Astrocyte (in vitro differentiated cells and primary cell): ENCODE measurements at regions not wholly inside any gene's neighbourhood (a gene's known extent, or its start where the extent isn't known, plus 50 kb on each side); places are given as distances from the start of the nearest gene placed in this dataset.

ENCODE experiments used
- CTCF ChIP-seq: IDR thresholded peaks from 2 replicates; pipeline ENCODE4 v1.5.1; 2011; ENCODE audit warnings: low read depth, mild to moderate bottlenecking, inconsistent platforms, low read length, moderate library complexity; ENCODE audit not compliant: insufficient read depth
- EZH2 ChIP-seq: IDR thresholded peaks from 2 replicates; pipeline ENCODE4 v1.6.1; 2012; ENCODE audit warnings: mild to moderate bottlenecking, low read length, inconsistent platforms; ENCODE audit not compliant: insufficient read depth

DNA sequence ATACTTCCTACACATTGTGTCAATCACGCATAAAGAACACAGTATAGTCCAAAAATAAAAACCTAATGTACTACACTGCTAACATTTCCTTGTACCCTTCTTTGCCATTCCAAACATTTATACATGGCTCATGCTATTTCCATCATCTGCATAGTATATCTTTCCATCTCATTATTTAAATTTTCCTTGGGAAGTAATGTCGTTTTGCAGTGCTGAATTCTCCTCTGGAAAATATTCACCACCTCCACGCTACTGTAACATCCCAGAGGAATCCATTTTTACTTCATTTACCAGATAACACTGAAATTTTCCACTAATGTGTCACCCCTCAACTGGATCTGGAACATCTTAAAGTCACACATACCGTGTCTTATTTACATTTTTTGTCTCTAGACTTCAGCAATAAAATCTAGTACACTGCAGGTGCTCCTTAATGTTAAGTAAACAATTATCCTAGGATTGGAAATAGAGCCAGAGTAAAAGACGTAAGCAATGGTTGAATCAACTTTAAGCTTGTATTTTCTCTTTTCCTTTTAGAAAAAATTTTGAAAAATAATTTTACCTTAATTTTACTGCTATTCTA, 881.0 kb downstream of the AMY1C start:
- TF ChIP-seq CTCF: no peak
- TF ChIP-seq EZH2: no peak
